Sigmoid colon (tissue), 4 donors: ENCODE measurements at regions not wholly inside any gene's neighbourhood (a gene's known extent, or its start where the extent isn't known, plus 50 kb on each side); places are given as distances from the start of the nearest gene placed in this dataset.

Experiments used
- POLR2A ChIP-seq, 2 donors: fragments of 450-650 bp; IDR thresholded peaks; one replicate each; pipeline ENCODE4 v1.6.1; 2016; ENCODE audit warnings: antibody characterized with exemption in 2 of 2, mild to moderate bottlenecking in 2 of 2, moderate library complexity in 2 of 2
- POLR2AphosphoS5 ChIP-seq, 4 donors: sonication (generic); formaldehyde crosslinking; IDR thresholded peaks; one replicate each; pipeline ENCODE4 v1.6.1; 2017; ENCODE audit warnings: antibody characterized with exemption in 4 of 4
- TF ChIP-seq, protein P1 (sequence below), 4 experiments: fragments of 450-650 bp in 3 of 4; fragments of 200-600 bp in 1 of 4; IDR thresholded peaks; one replicate each; pipeline ENCODE4 v1.5.1; 2016 to 2019; ENCODE audit warnings: antibody characterized with exemption in 4 of 4, mild to moderate bottlenecking in 3 of 4, moderate library complexity in 2 of 4

DNA sequence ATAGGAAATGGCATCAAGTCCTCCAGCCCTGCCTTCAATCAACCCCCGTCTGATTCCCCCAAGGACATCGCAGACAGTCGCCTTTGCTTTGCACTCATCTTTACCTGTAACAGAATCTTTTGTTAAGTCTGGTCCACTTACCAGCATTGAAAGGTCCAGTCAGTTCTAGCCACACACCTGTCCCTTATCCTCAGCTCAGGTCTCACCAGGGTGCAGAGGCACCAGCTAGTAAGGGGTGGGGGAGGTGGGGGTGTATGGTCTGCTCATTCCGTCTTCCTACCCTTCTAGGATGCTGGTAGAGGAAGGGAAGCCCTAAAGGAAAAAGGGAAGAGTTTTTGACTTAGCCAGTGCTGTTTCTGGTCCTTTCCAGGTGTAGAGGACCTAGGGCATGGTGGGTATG, 427.7 kb downstream of the MATN1 start:
- TF ChIP-seq, protein P1, sequence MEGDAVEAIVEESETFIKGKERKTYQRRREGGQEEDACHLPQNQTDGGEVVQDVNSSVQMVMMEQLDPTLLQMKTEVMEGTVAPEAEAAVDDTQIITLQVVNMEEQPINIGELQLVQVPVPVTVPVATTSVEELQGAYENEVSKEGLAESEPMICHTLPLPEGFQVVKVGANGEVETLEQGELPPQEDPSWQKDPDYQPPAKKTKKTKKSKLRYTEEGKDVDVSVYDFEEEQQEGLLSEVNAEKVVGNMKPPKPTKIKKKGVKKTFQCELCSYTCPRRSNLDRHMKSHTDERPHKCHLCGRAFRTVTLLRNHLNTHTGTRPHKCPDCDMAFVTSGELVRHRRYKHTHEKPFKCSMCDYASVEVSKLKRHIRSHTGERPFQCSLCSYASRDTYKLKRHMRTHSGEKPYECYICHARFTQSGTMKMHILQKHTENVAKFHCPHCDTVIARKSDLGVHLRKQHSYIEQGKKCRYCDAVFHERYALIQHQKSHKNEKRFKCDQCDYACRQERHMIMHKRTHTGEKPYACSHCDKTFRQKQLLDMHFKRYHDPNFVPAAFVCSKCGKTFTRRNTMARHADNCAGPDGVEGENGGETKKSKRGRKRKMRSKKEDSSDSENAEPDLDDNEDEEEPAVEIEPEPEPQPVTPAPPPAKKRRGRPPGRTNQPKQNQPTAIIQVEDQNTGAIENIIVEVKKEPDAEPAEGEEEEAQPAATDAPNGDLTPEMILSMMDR (IDR thresholded peaks at IDR 0.05), result no peak
- TF ChIP-seq POLR2A (IDR thresholded peaks at IDR 0.05) (no peak), POLR2AphosphoS5 (IDR thresholded peaks at IDR 0.05) (no peak)
